Gastroesophageal sphincter (tissue), 2 donors: ENCODE measurements at regions not wholly inside any gene's neighbourhood (a gene's known extent, or its start where the extent isn't known, plus 50 kb on each side); places are given as distances from the start of the nearest gene placed in this dataset.

ENCODE experiments used
- EP300 ChIP-seq: sonication (generic); formaldehyde crosslinking; IDR thresholded peaks from one replicate; pipeline ENCODE4 v1.6.1; 2017; ENCODE audit warnings: antibody characterized with exemption, mild to moderate bottlenecking
- POLR2A ChIP-seq, 2 donors: fragments of 450-650 bp; IDR thresholded peaks; one replicate each; pipeline ENCODE4 v1.6.1; 2017; ENCODE audit warnings: antibody characterized with exemption in 2 of 2, mild to moderate bottlenecking in 2 of 2, moderate library complexity in 1 of 2
- POLR2AphosphoS5 ChIP-seq: sonication (generic); formaldehyde crosslinking; IDR thresholded peaks from one replicate; pipeline ENCODE4 v1.6.1; 2017; ENCODE audit warnings: antibody characterized with exemption

DNA sequence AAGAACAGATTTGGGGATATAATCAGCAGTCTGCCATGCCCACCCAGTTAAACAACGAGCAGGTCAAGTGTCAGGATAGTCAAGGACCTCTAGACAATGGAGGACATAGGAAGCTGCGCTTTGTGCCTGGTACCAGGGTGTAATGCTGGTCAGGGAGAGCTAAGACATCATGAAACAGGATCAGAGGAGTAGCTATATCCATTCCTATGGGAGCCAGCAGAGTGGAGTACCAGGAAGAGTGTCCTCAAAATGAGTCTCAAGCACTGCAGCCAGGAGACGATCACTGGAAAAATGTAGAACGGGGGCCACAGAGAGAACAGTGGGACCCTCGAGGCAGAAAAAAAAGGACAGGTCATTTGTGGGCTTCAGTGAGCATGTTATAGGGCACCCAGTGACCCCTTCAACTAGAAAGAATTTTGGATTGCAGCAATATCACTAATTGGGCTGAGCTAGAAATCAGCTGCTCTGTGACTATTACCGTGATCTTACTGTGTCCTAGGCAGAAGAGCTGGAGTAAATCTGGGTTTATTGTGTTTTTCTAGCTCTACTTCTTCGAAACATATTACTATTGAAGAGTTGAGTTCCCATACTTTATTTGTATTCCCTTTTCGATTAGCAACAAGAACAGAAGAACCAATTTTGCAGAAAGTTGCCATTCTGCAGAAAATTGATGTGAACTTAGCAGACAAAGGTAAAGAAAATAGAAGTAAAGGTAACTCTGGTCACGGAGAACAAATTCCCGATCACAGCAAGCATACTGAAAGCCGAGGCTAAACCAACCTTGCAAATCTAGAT is 319.6 kb downstream of the AHR start:
- no peak for TF ChIP-seq POLR2AphosphoS5
- no peak for TF ChIP-seq EP300
- TF ChIP-seq POLR2A (IDR thresholded peaks at IDR 0.05), result no peak
